Endothelial cell of umbilical vein (primary cell): ENCODE measurements at regions not wholly inside any gene's neighbourhood (a gene's known extent, or its start where the extent isn't known, plus 50 kb on each side); places are given as distances from the start of the nearest gene placed in this dataset.

Experiments
- BruUV-seq: library from RNA; stranded (reverse); fragments of 400-500 nt; replicated peaks from 2 replicates; lab custom pipeline; 2021; lab: Mats Ljungman, UMichigan
- CTCF ChIA-PET: fragments of 300-600, 350-600 bp; sonication (Branson Sonifier 250); formaldehyde crosslinking; loops from one replicate; lab custom pipeline; 2021; ENCODE audit warnings: antibody characterized with exemption, inconsistent platforms; lab: Charles Lee
- POLR2A ChIA-PET: fragments of 300-600, 350-600 bp; sonication (Branson Sonifier 250); formaldehyde crosslinking; loops from one replicate; lab custom pipeline; 2021; ENCODE audit warnings: antibody characterized with exemption, inconsistent platforms; lab: Charles Lee
- DNase-seq: peaks from one replicate; pipeline ENCODE4 v3.0.0-alpha.2; 2011; ENCODE audit warnings: low read depth, low spot score
- FAIRE-seq: peaks from 2 replicates; lab custom pipeline; 2011; peaks lifted over from hg19 to GRCh38; lab: Jason Lieb, UNC
- H2AFZ ChIP-seq: 2 replicates; pipeline ENCODE4 v1.6.0; 2012; ENCODE audit warnings: low read depth, low read length, control low read depth, inconsistent platforms
- H3K27ac ChIP-seq: 2 replicates; pipeline ENCODE4 v1.5.1; 2011; ENCODE audit warnings: low read depth, mild to moderate bottlenecking, control low read depth, low read length, moderate library complexity; ENCODE audit not compliant: insufficient read depth
- H3K27me3 ChIP-seq, 2 experiments: 2 replicates each; pipeline versions ENCODE4 v1.6.0 to v1.6.1; 2011; ENCODE audit warnings: low read length in 2 of 2, mixed read lengths in 1 of 2; ENCODE audit not compliant: control insufficient read depth in 2 of 2, insufficient read depth in 2 of 2
- H3K36me3 ChIP-seq, 2 experiments: 2 replicates in 1 of 2; 3 replicates in 1 of 2; pipeline ENCODE4 v1.5.1; 2011; ENCODE audit warnings: low read length in 2 of 2, mild to moderate bottlenecking in 1 of 2, moderate library complexity in 1 of 2; ENCODE audit not compliant: control insufficient read depth in 2 of 2, insufficient read depth in 2 of 2; ENCODE audit errors: extremely low read depth in 1 of 2
- H3K4me1 ChIP-seq: 3 replicates; pipeline ENCODE4 v1.5.1; 2011; ENCODE audit warnings: mild to moderate bottlenecking, low read length; ENCODE audit not compliant: control insufficient read depth, insufficient read depth; ENCODE audit errors: extremely low read depth
- H3K4me2 ChIP-seq: 2 replicates; pipeline ENCODE4 v1.6.1; 2011; ENCODE audit warnings: low read length, control low read depth, mixed read lengths; ENCODE audit not compliant: insufficient read depth
- H3K4me3 ChIP-seq, 3 experiments: fragments of 200-600 bp in 1 of 3; sonication (generic), shearing (Covaris generic) in 1 of 3; replicated peaks in 1 of 3; 2 replicates each; pipeline ENCODE4 v1.5.1; 2011 to 2016; ENCODE audit warnings: control low read depth in 3 of 3, low read length in 3 of 3, mild to moderate bottlenecking in 2 of 3, inconsistent platforms in 1 of 3, low read depth in 1 of 3, moderate library complexity in 1 of 3; ENCODE audit not compliant: insufficient read depth in 1 of 3
- H3K79me2 ChIP-seq: 2 replicates; pipeline ENCODE4 v1.6.0; 2012; ENCODE audit warnings: low read length, inconsistent platforms; ENCODE audit not compliant: control insufficient read depth, insufficient read depth
- H3K9ac ChIP-seq: replicated peaks from 2 replicates; pipeline ENCODE3; 2011; ENCODE audit warnings: low read length, control low read depth; ENCODE audit not compliant: insufficient read depth; ENCODE audit errors: extremely low read depth
- H3K9me1 ChIP-seq: replicated peaks from 3 replicates; pipeline ENCODE4 v1.6.0; 2011; ENCODE audit warnings: mild to moderate bottlenecking, low read length; ENCODE audit not compliant: control insufficient read depth, insufficient read depth; ENCODE audit errors: extremely low read depth
- H3K9me3 ChIP-seq: replicated peaks from 2 replicates; pipeline ENCODE4 v1.5.1; 2012; ENCODE audit warnings: low read length, inconsistent platforms; ENCODE audit not compliant: control insufficient read depth, insufficient read depth
- H4K20me1 ChIP-seq: replicated peaks from 2 replicates; pipeline ENCODE3; 2011; ENCODE audit warnings: mild to moderate bottlenecking, low read length; ENCODE audit not compliant: control insufficient read depth, insufficient read depth; ENCODE audit errors: extremely low read depth
- EZH2 ChIP-seq: IDR thresholded peaks from 2 replicates; pipeline ENCODE4 v1.6.1; 2012; ENCODE audit warnings: borderline replicate concordance, low read depth, mild to moderate bottlenecking, moderate library complexity, low read length, inconsistent platforms; ENCODE audit not compliant: severe bottlenecking
- FOS ChIP-seq: IDR thresholded peaks from 2 replicates; pipeline ENCODE4 v1.6.1; 2011; ENCODE audit warnings: mild to moderate bottlenecking, low read length, moderate library complexity, borderline replicate concordance; ENCODE audit not compliant: insufficient read depth
- GATA2 ChIP-seq: IDR thresholded peaks from 2 replicates; pipeline ENCODE4 v1.7.0; 2011; ENCODE audit warnings: low read depth, mild to moderate bottlenecking, moderate library complexity, mixed read lengths, low read length; ENCODE audit not compliant: insufficient read length, insufficient read depth
- JUN ChIP-seq: IDR thresholded peaks from 2 replicates; pipeline ENCODE4 v1.6.1; 2011; ENCODE audit warnings: borderline replicate concordance, low read depth; ENCODE audit not compliant: insufficient read length, insufficient read depth
- MYC ChIP-seq: IDR thresholded peaks from one replicate; pipeline ENCODE4 v1.6.1; 2011; ENCODE audit warnings: mild to moderate bottlenecking, low read depth, low read length
- POLR2A ChIP-seq: IDR thresholded peaks from 2 replicates; pipeline ENCODE4 v1.6.1; 2012; ENCODE audit warnings: low read depth, mild to moderate bottlenecking, control low read depth, low read length
- POLR2AphosphoS5 ChIP-seq: IDR thresholded peaks from 2 replicates; pipeline ENCODE4 v1.6.1; 2012; ENCODE audit warnings: low read depth, mild to moderate bottlenecking, control low read depth, low read length, moderate library complexity; ENCODE audit not compliant: insufficient read depth
- dilution Hi-C: fragments of 300-500 bp; cut with MboI; formaldehyde crosslinking; loops from one replicate; pipeline ENCODE4 v1.15.0; 2019; ENCODE audit warnings: low sequenced_read_pairs; ENCODE audit not compliant: extremely low pct_ligation_motif_present
- intact Hi-C: fragments of 100-400 bp; cut with micrococcal nuclease; formaldehyde crosslinking; loops from one replicate; pipeline ENCODE4 v1.10.0; 2022
- TF ChIP-seq, protein P1 (sequence below), 2 donors: IDR thresholded peaks; 1 replicate in 1 of 2; 2 replicates in 1 of 2; pipeline ENCODE4 v1.5.1; 2011; ENCODE audit warnings: low read length in 2 of 2, mild to moderate bottlenecking in 2 of 2, moderate library complexity in 2 of 2, control low read depth in 1 of 2, inconsistent platforms in 1 of 2, low read depth in 1 of 2; ENCODE audit not compliant: insufficient read depth in 1 of 2; ENCODE audit errors: extremely low read depth in 1 of 2
- TF ChIP-seq, protein P2 (sequence below): IDR thresholded peaks from 2 replicates; pipeline ENCODE4 v1.6.1; 2011; ENCODE audit not compliant: insufficient read depth, insufficient read length

DNA sequence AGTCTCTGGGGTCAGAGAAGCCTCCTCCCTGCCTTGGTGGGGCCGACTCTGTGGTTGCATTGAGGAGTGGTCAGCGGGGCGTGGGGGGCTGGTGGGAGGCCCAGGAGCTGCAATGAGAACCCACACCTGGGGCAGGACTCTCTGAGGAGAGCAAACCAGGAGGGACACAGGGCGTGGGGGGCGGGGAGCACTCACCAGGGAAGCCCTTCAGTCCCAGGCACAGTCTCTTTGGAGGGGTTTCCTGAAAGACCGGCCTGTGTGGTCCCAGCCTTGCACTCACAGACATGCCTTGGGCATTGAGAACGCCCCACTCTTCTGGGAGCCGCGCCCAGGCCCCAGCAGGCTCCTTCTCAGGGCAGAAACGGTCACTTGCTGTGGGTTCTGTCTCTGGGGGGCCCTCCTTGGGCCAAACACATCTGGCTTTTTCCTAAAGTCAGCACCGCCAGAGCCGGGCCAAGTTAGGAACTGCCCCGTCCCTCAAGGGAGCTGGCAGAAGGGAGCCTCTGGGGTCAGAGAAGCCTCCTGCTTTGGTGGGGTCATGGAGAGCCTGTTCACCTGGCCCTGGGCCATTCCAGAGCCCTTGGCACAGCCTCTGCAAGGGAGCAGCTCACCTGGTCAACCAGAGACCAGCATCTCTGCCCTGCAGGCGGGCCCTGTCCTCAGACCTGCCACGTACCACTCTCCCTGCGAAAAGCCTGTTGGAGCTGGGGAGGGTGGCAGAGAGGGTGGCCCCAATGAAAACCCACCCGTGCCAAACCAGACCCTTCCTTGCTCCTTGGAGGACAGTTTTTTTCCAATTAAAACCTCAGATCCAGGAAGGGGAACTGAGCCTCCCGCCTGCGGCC lies 59.9 kb upstream of the TTC34 start:
- intact Hi-C loops, result no loop called here
- FAIRE-seq, result no peak

More for the DNA sequence above, 59.9 kb upstream of the TTC34 start:
- ChIA-PET POLR2A (no interaction called here), CTCF (no interaction called here)
- Histone ChIP-seq H2AFZ (no peak overlapping the region), H3K36me3 (no peaks in the 10 kb centered on the region), H3K4me3 (no peak overlapping the region), H3K79me2 (no peaks in the 10 kb centered on the region), H3K4me2 (no peak overlapping the region), H4K20me1 (no peaks in the 10 kb centered on the region), H3K9me3 (peaks cover 8% of the 10 kb centered on the region), H3K9me1 (no peaks in the 10 kb centered on the region), H3K27ac (no peak overlapping the region), H3K27me3 (no peaks in the 10 kb centered on the region), H3K9ac (no peak overlapping the region), H3K4me1 (no peaks in the 10 kb centered on the region)
- no TSS peak for BruUV-seq
- TF ChIP-seq, protein P1, sequence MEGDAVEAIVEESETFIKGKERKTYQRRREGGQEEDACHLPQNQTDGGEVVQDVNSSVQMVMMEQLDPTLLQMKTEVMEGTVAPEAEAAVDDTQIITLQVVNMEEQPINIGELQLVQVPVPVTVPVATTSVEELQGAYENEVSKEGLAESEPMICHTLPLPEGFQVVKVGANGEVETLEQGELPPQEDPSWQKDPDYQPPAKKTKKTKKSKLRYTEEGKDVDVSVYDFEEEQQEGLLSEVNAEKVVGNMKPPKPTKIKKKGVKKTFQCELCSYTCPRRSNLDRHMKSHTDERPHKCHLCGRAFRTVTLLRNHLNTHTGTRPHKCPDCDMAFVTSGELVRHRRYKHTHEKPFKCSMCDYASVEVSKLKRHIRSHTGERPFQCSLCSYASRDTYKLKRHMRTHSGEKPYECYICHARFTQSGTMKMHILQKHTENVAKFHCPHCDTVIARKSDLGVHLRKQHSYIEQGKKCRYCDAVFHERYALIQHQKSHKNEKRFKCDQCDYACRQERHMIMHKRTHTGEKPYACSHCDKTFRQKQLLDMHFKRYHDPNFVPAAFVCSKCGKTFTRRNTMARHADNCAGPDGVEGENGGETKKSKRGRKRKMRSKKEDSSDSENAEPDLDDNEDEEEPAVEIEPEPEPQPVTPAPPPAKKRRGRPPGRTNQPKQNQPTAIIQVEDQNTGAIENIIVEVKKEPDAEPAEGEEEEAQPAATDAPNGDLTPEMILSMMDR (IDR thresholded peaks at IDR 0.05; ENCODE audit: extremely low read depth in 1 of 2, insufficient read depth in 1 of 2, low read depth in 1 of 2, low read length in 2 of 2), result no peak
- TF ChIP-seq MYC (no peak), JUN (no peak), POLR2AphosphoS5 (no peak), POLR2A (no peak), GATA2 (no peak), EZH2 (no peak), FOS (no peak)
- TF ChIP-seq, protein P2, sequence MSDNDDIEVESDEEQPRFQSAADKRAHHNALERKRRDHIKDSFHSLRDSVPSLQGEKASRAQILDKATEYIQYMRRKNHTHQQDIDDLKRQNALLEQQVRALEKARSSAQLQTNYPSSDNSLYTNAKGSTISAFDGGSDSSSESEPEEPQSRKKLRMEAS, result no peak
- DNase-seq, result no peak
- dilution Hi-C loops, result no loop called here
